ENCODE measurements at regions not wholly inside any gene's neighbourhood (a gene's known extent, or its start where the extent isn't known, plus 50 kb on each side); places are given as distances from the start of the nearest gene placed in this dataset.

GRCh38 chr5:173686950-173687349, 70.5 kb upstream of the BOD1 start:
- Histone ChIP-seq H3K4me1 (peaks cover 25 to 44% (median 36%) of the 10 kb centered on the region in 10 experiments), H3K27ac (no peak overlapping the region), H3K9ac (no peak overlapping the region), H3K27me3 (no peaks in the 10 kb centered on the region), H3K36me3 (no peaks in the 10 kb centered on the region), H3K9me3 (replicated peaks in 1 of 11) (peaks cover 0 to 20% (median 14%) of the 10 kb centered on the region in 11 experiments; a peak in 17 of 22 replicates), H3K4me2 (peak overlapping the region in 3 of 11 experiments; percentile 10 to 85 (median 13); a peak in 3 of 22 replicates), H4K20me1 (no peaks in the 10 kb centered on the region), H3K4me3 (no peak overlapping the region)
- no peak for TF ChIP-seq Cebpa-rat (IDR thresholded peaks at IDR 0.05)

GRCh38 chr5:173688703-173689102, 72.3 kb upstream of the BOD1 start:
- no peaks in the 10 kb centered on the region for H3K36me3 ChIP-seq
- no peak for TF ChIP-seq Cebpa-rat (IDR thresholded peaks at IDR 0.05)
- H3K4me2 ChIP-seq: peak overlapping the region; percentile 66 to 91 (median 86)
- H3K27ac ChIP-seq: peak overlapping the region in 9 of 11 experiments; percentile 38 to 84 (median 77); a peak in 16 of 22 replicates
- peaks cover 0 to 20% (median 14%) of the 10 kb centered on the region in 11 experiments; a peak in 17 of 22 replicates for H3K9me3 ChIP-seq (replicated peaks in 1 of 11)
- H3K27me3 ChIP-seq: no peaks in the 10 kb centered on the region
- H3K4me1 ChIP-seq: peaks cover 25 to 44% (median 36%) of the 10 kb centered on the region in 10 experiments
- H3K4me3 ChIP-seq: no peak overlapping the region
- peak overlapping the region in 4 of 11 experiments; percentile 52 to 71 (median 68); a peak in 2 of 22 replicates for H3K9ac ChIP-seq
- no peaks in the 10 kb centered on the region for H4K20me1 ChIP-seq

GRCh38 chr5:173689171-173689736, 72.8 kb upstream of the BOD1 start:
- no peak for TF ChIP-seq Cebpa-rat (IDR thresholded peaks at IDR 0.05)
- Histone ChIP-seq H3K9ac (peak overlapping the region in 10 of 11 experiments; percentile 5 to 71 (median 64); a peak in 19 of 22 replicates), H3K27me3 (no peaks in the 10 kb centered on the region), H3K9me3 (replicated peaks in 1 of 11) (peaks cover 0 to 16% (median 12%) of the 10 kb centered on the region in 11 experiments; a peak in 17 of 22 replicates), H3K4me3 (peak overlapping the region in 8 of 10 experiments; percentile 23 to 55 (median 34); a peak in 12 of 20 replicates), H4K20me1 (no peaks in the 10 kb centered on the region), H3K4me2 (peak overlapping the region; percentile 66 to 91 (median 86)), H3K27ac (peak overlapping the region in 10 of 11 experiments; percentile 16 to 84 (median 76); a peak in 19 of 22 replicates), H3K36me3 (no peaks in the 10 kb centered on the region), H3K4me1 (peaks cover 25 to 44% (median 36%) of the 10 kb centered on the region in 10 experiments)

- H3K27me3 ChIP-seq: no peaks in the 10 kb centered on the region
- peak overlapping the region in 10 of 11 experiments; percentile 16 to 84 (median 76); a peak in 20 of 22 replicates for H3K27ac ChIP-seq
- peaks cover 25 to 44% (median 36%) of the 10 kb centered on the region in 10 experiments for H3K4me1 ChIP-seq
- no peaks in the 10 kb centered on the region for H4K20me1 ChIP-seq
- no peaks in the 10 kb centered on the region for H3K36me3 ChIP-seq
- peaks cover 0 to 11% (median 7%) of the 10 kb centered on the region in 11 experiments; a peak in 17 of 22 replicates for H3K9me3 ChIP-seq (replicated peaks in 1 of 11)
- no peak for TF ChIP-seq Cebpa-rat (IDR thresholded peaks at IDR 0.05)
- H3K4me2 ChIP-seq: peak overlapping the region; percentile 66 to 91 (median 86)
- H3K9ac ChIP-seq: peak overlapping the region in 10 of 11 experiments; percentile 5 to 71 (median 64); a peak in 19 of 22 replicates
- H3K4me3 ChIP-seq: peak overlapping the region in 8 of 10 experiments; percentile 23 to 55 (median 34); a peak in 12 of 20 replicates
Measured at GRCh38 chr5:173689737-173690360, 73.4 kb upstream of the BOD1 start.

- 0 out of 22 replicates have a peak overlapping the region, but pooled peaks of 1 of the 11 experiments have one; percentile 4 for H3K27ac ChIP-seq
- no peak overlapping the region for H3K9ac ChIP-seq
- no peaks in the 10 kb centered on the region; a peak in 1 of 22 replicates for H3K9me3 ChIP-seq (replicated peaks in 1 of 11)
- H3K4me1 ChIP-seq: peaks cover 25 to 40% (median 33%) of the 10 kb centered on the region in 10 experiments
- H3K4me3 ChIP-seq: no peak overlapping the region
- no peaks in the 10 kb centered on the region for H3K27me3 ChIP-seq
- H3K36me3 ChIP-seq: no peaks in the 10 kb centered on the region
- H4K20me1 ChIP-seq: no peaks in the 10 kb centered on the region
- no peak for TF ChIP-seq Cebpa-rat (IDR thresholded peaks at IDR 0.05)
- no peak overlapping the region for H3K4me2 ChIP-seq
Measured at GRCh38 chr5:173691931-173692330, 75.5 kb upstream of the BOD1 start.

GRCh38 chr5:173693670-173694069, 77.2 kb upstream of the BOD1 start:
- no peaks in the 10 kb centered on the region for H4K20me1 ChIP-seq
- peaks cover 15 to 40% (median 30%) of the 10 kb centered on the region in 10 experiments for H3K4me1 ChIP-seq
- TF ChIP-seq Cebpa-rat (IDR thresholded peaks at IDR 0.05): no peak
- no peak overlapping the region for H3K9ac ChIP-seq
- H3K27ac ChIP-seq: no peak overlapping the region
- H3K4me2 ChIP-seq: no peak overlapping the region
- H3K27me3 ChIP-seq: no peaks in the 10 kb centered on the region
- no peak overlapping the region for H3K4me3 ChIP-seq
- no peaks in the 10 kb centered on the region for H3K36me3 ChIP-seq
- no peaks in the 10 kb centered on the region; a peak in 1 of 22 replicates for H3K9me3 ChIP-seq (replicated peaks in 1 of 11)

- no peaks in the 10 kb centered on the region for H3K36me3 ChIP-seq
- H3K4me3 ChIP-seq: no peak overlapping the region
- no peak for TF ChIP-seq Cebpa-rat (IDR thresholded peaks at IDR 0.05)
- peaks cover 0 to 36% (median 10%) of the 10 kb centered on the region in 10 experiments; a peak in 14 of 20 replicates for H3K4me1 ChIP-seq
- no peak overlapping the region for H3K4me2 ChIP-seq
- H3K9ac ChIP-seq: no peak overlapping the region
- H4K20me1 ChIP-seq: no peaks in the 10 kb centered on the region
- no peak overlapping the region for H3K27ac ChIP-seq
- no peaks in the 10 kb centered on the region for H3K27me3 ChIP-seq
- no peaks in the 10 kb centered on the region; a peak in 1 of 22 replicates for H3K9me3 ChIP-seq (replicated peaks in 1 of 11)
Measured at GRCh38 chr5:173696216-173696615, 79.8 kb upstream of the BOD1 start.

GRCh38 chr5:173697931-173698579, 81.6 kb upstream of the BOD1 start:
- no peak for TF ChIP-seq Cebpa-rat (IDR thresholded peaks at IDR 0.05)
- Histone ChIP-seq H3K4me3 (no peak overlapping the region), H3K27ac (no peak overlapping the region), H3K9ac (no peak overlapping the region), H3K4me2 (peak overlapping the region in 8 of 11 experiments; percentile 6 to 50 (median 24); a peak in 13 of 22 replicates), H3K36me3 (no peaks in the 10 kb centered on the region), H3K27me3 (no peaks in the 10 kb centered on the region), H3K9me3 (replicated peaks in 1 of 11) (no peaks in the 10 kb centered on the region; a peak in 1 of 22 replicates), H3K4me1 (peaks cover 0 to 36% (median 10%) of the 10 kb centered on the region in 10 experiments; a peak in 14 of 20 replicates), H4K20me1 (no peaks in the 10 kb centered on the region)

- Histone ChIP-seq H3K4me1 (peaks cover 0 to 47% (median 19%) of the 10 kb centered on the region in 10 experiments; a peak in 14 of 20 replicates), H3K27me3 (no peaks in the 10 kb centered on the region), H3K4me2 (peak overlapping the region in 1 of 11 experiments; percentile 24; a peak in 2 of 22 replicates), H3K9me3 (replicated peaks in 1 of 11) (no peaks in the 10 kb centered on the region), H3K4me3 (no peak overlapping the region), H3K27ac (no peak overlapping the region), H3K9ac (no peak overlapping the region), H4K20me1 (no peaks in the 10 kb centered on the region), H3K36me3 (no peaks in the 10 kb centered on the region)
- TF ChIP-seq Cebpa-rat (IDR thresholded peaks at IDR 0.05): no peak
Measured at GRCh38 chr5:173699966-173700365, 83.5 kb upstream of the BOD1 start.

All from BLaER1 treated with 17β-estradiol and CSF1 and Interleukin-3, amounts not matched to agents 10 nM and 100 nM (cell line).